ENCODE measurements at regions not wholly inside any gene's neighbourhood (a gene's known extent, or its start where the extent isn't known, plus 50 kb on each side); places are given as distances from the start of the nearest gene placed in this dataset.

GRCh38 chr15:61685534-61685933, 374.7 kb downstream of the VPS13C start:
- intact Hi-C loops (cut with DNase I): no loop called here
- DNase-seq: no peak
- H3K27ac ChIP-seq: no peak overlapping the region
- no peaks in the 10 kb centered on the region for H3K27me3 ChIP-seq
- no peaks in the 10 kb centered on the region for H3K9me3 ChIP-seq
- no peak for TF ChIP-seq CTCF (IDR thresholded peaks at IDR 0.05)
- no peak overlapping the region for H3K9ac ChIP-seq (ENCODE audit: low read depth in 2 of 2, low read length in 2 of 2)
- H3K4me3 ChIP-seq: no peak overlapping the region
- H3K4me1 ChIP-seq: no peaks in the 10 kb centered on the region
- H3K36me3 ChIP-seq: no peaks in the 10 kb centered on the region

GRCh38 chr15:61684749-61685467, 375.3 kb downstream of the VPS13C start:
- no peaks in the 10 kb centered on the region for H3K4me1 ChIP-seq
- intact Hi-C loops (cut with DNase I): no loop called here
- TF ChIP-seq CTCF (IDR thresholded peaks at IDR 0.05): no peak
- no peaks in the 10 kb centered on the region for H3K9me3 ChIP-seq
- H3K27ac ChIP-seq: no peak overlapping the region
- H3K36me3 ChIP-seq: no peaks in the 10 kb centered on the region
- H3K4me3 ChIP-seq: no peak overlapping the region
- H3K27me3 ChIP-seq: no peaks in the 10 kb centered on the region
- no peak for DNase-seq
- H3K9ac ChIP-seq (ENCODE audit: low read depth in 2 of 2, low read length in 2 of 2): no peak overlapping the region

- DNase-seq: no peak
- no peaks in the 10 kb centered on the region for H3K9me3 ChIP-seq
Observed at GRCh38 chr15:61682891-61683735, 377.1 kb downstream of the VPS13C start.

GRCh38 chr15:61681676-61682075, 378.6 kb downstream of the VPS13C start:
- no peaks in the 10 kb centered on the region for H3K27me3 ChIP-seq

More at GRCh38 chr15:61682891-61683735, 377.1 kb downstream of the VPS13C start:
- Histone ChIP-seq H3K4me1 (no peaks in the 10 kb centered on the region), H3K9ac (ENCODE audit: low read depth in 2 of 2, low read length in 2 of 2) (no peak overlapping the region), H3K36me3 (no peaks in the 10 kb centered on the region), H3K27ac (no peak overlapping the region), H3K4me3 (no peak overlapping the region), H3K27me3 (no peaks in the 10 kb centered on the region)
- TF ChIP-seq CTCF (IDR thresholded peaks at IDR 0.05): no peak
- intact Hi-C loops (cut with DNase I): no loop called here

GRCh38 chr15:61681038-61681418, 379.2 kb downstream of the VPS13C start:
- TF ChIP-seq CTCF (IDR thresholded peaks at IDR 0.05): no peak
- Histone ChIP-seq H3K36me3 (no peaks in the 10 kb centered on the region), H3K27ac (no peak overlapping the region), H3K27me3 (no peaks in the 10 kb centered on the region), H3K4me1 (no peaks in the 10 kb centered on the region), H3K9me3 (no peaks in the 10 kb centered on the region), H3K9ac (ENCODE audit: low read depth in 2 of 2, low read length in 2 of 2) (no peak overlapping the region), H3K4me3 (no peak overlapping the region)
- no peak for DNase-seq
- intact Hi-C loops (cut with DNase I): no loop called here

More at GRCh38 chr15:61681676-61682075, 378.6 kb downstream of the VPS13C start:
- H3K4me1 ChIP-seq: no peaks in the 10 kb centered on the region
- no peaks in the 10 kb centered on the region for H3K9me3 ChIP-seq
- no peak overlapping the region for H3K9ac ChIP-seq (ENCODE audit: low read depth in 2 of 2, low read length in 2 of 2)
- intact Hi-C loops (cut with DNase I): no loop called here
- no peaks in the 10 kb centered on the region for H3K36me3 ChIP-seq
- no peak overlapping the region for H3K27ac ChIP-seq
- no peak for DNase-seq
- no peak for TF ChIP-seq CTCF (IDR thresholded peaks at IDR 0.05)
- no peak overlapping the region for H3K4me3 ChIP-seq
